IMR-90 (cell line): ENCODE measurements at regions not wholly inside any gene's neighbourhood (a gene's known extent, or its start where the extent isn't known, plus 50 kb on each side); places are given as distances from the start of the nearest gene placed in this dataset.

Source experiments
- ATAC-seq: fragments of 200-7000 bp; cut with Tn5 transposase; 2 replicates; pipeline ENCODE4 v1.9.1; 2020; ENCODE audit warnings: low read depth, mild to moderate bottlenecking, moderate library complexity
- BruUV-seq: library from RNA; stranded (reverse); fragments of 400-500 nt; replicated peaks from 2 replicates; lab custom pipeline; 2021; lab: Mats Ljungman, UMichigan
- CTCF ChIA-PET: fragments of 300-600 bp; formaldehyde crosslinking; extraction: SDS; loops from one replicate; lab custom pipeline; 2021; ENCODE audit warnings: antibody characterized with exemption; lab: Yijun Ruan, JAX
- POLR2A ChIA-PET: fragments of 300-600 bp; sonication (Branson Sonifier 250); formaldehyde crosslinking; loops from one replicate; lab custom pipeline; 2022; ENCODE audit warnings: antibody characterized with exemption; ENCODE audit not compliant: unreplicated experiment; lab: Charles Lee
- DNase-seq: peaks from one replicate; pipeline ENCODE4 v3.0.0; 2013
- H2AFZ ChIP-seq: replicated peaks from 2 replicates; pipeline ENCODE3; 2013; ENCODE audit warnings: low read length, mild to moderate bottlenecking; ENCODE audit not compliant: poor library complexity
- H2AK5ac ChIP-seq: 2 replicates; pipeline ENCODE4 v1.6.1; 2013; ENCODE audit warnings: low read depth, low read length, inconsistent platforms
- H2AK9ac ChIP-seq: replicated peaks from 2 replicates; pipeline ENCODE3; 2013; ENCODE audit warnings: mild to moderate bottlenecking, low read depth, low read length, moderate library complexity; ENCODE audit not compliant: poor library complexity
- H2BK120ac ChIP-seq: 2 replicates; pipeline ENCODE4 v1.6.1; 2013; ENCODE audit warnings: low read depth, low read length, inconsistent platforms
- H2BK15ac ChIP-seq: 3 replicates; pipeline ENCODE4 v1.6.1; 2013; ENCODE audit warnings: low read depth, low read length, inconsistent platforms
- H2BK20ac ChIP-seq: 2 replicates; pipeline ENCODE4 v1.6.1; 2013; ENCODE audit warnings: low read depth, mild to moderate bottlenecking, inconsistent platforms, low read length, moderate library complexity
- H2BK5ac ChIP-seq: 2 replicates; pipeline ENCODE4 v1.6.1; 2013; ENCODE audit warnings: mild to moderate bottlenecking, low read depth, low read length, inconsistent platforms; ENCODE audit not compliant: poor library complexity, severe bottlenecking
- H3K14ac ChIP-seq: replicated peaks from 2 replicates; pipeline ENCODE4 v1.6.1; 2013; ENCODE audit warnings: low read depth, low read length, inconsistent platforms
- H3K18ac ChIP-seq: 2 replicates; pipeline ENCODE4 v1.6.1; 2013; ENCODE audit warnings: low read depth, low read length, control low read depth
- H3K23ac ChIP-seq: 2 replicates; pipeline ENCODE4 v1.6.1; 2013; ENCODE audit warnings: low read depth, low read length, inconsistent platforms
- H3K27ac ChIP-seq: 2 replicates; pipeline ENCODE4 v1.5.1; 2013; ENCODE audit warnings: mild to moderate bottlenecking, control low read depth, low read length; ENCODE audit not compliant: insufficient read depth
- H3K27me3 ChIP-seq: 2 replicates; pipeline ENCODE4 v1.6.1; 2013; ENCODE audit warnings: low read length; ENCODE audit not compliant: control insufficient read depth, insufficient read depth
- H3K36me3 ChIP-seq: 2 replicates; pipeline ENCODE4 v1.6.1; 2013; ENCODE audit warnings: low read length, mixed read lengths; ENCODE audit not compliant: control insufficient read depth, insufficient read depth
- H3K4ac ChIP-seq: 2 replicates; pipeline ENCODE4 v1.6.1; 2013; ENCODE audit warnings: low read depth, low read length, inconsistent platforms
- H3K4me1 ChIP-seq: 2 replicates; pipeline ENCODE4 v1.6.1; 2013; ENCODE audit warnings: low read length, mixed read lengths; ENCODE audit not compliant: control insufficient read depth, insufficient read depth
- H3K4me2 ChIP-seq: 2 replicates; pipeline ENCODE4 v1.6.1; 2013; ENCODE audit warnings: low read depth, mild to moderate bottlenecking, control low read depth, low read length, moderate library complexity
- H3K4me3 ChIP-seq: 2 replicates; pipeline ENCODE4 v1.5.1; 2013; ENCODE audit warnings: low read depth, mild to moderate bottlenecking, control low read depth, low read length, moderate library complexity; ENCODE audit not compliant: insufficient read depth
- H3K56ac ChIP-seq: 2 replicates; pipeline ENCODE4 v1.6.1; 2013; ENCODE audit warnings: low read length, inconsistent platforms; ENCODE audit not compliant: insufficient read depth; ENCODE audit errors: extremely low read depth
- H3K79me1 ChIP-seq, 2 experiments: 2 replicates each; pipeline ENCODE4 v1.6.1; 2013; ENCODE audit warnings: low read length in 2 of 2, inconsistent platforms in 1 of 2, low read depth in 1 of 2
- H3K9ac ChIP-seq: 2 replicates; pipeline ENCODE4 v1.6.1; 2013; ENCODE audit warnings: low read depth, low read length, control low read depth
- H3K9me1 ChIP-seq: 2 replicates; pipeline ENCODE4 v1.6.1; 2013; ENCODE audit warnings: low read length, inconsistent platforms; ENCODE audit not compliant: insufficient read depth
- H3K9me3 ChIP-seq: 2 replicates; pipeline ENCODE4 v1.6.1; 2013; ENCODE audit warnings: low read length; ENCODE audit not compliant: control insufficient read depth, insufficient read depth
- H4K20me1 ChIP-seq: 2 replicates; pipeline ENCODE4 v1.6.1; 2013; ENCODE audit warnings: low read length, inconsistent platforms; ENCODE audit not compliant: insufficient read depth
- H4K5ac ChIP-seq: 2 replicates; pipeline ENCODE4 v1.6.1; 2013; ENCODE audit warnings: mild to moderate bottlenecking, low read depth, low read length, control low read depth
- H4K8ac ChIP-seq, 2 experiments: 2 replicates each; pipeline ENCODE4 v1.6.1; 2013; ENCODE audit warnings: low read depth in 2 of 2, low read length in 2 of 2, control low read depth in 1 of 2, inconsistent platforms in 1 of 2
- H4K91ac ChIP-seq: 2 replicates; pipeline ENCODE4 v1.6.1; 2013; ENCODE audit warnings: low read depth, low read length, inconsistent platforms; ENCODE audit not compliant: insufficient read depth
- BHLHE40 ChIP-seq: fragments of 150-350 bp; IDR thresholded peaks from 2 replicates; pipeline ENCODE4 v1.6.1; 2016; ENCODE audit warnings: mild to moderate bottlenecking, low read depth, low read length
- CEBPB ChIP-seq: IDR thresholded peaks from 2 replicates; pipeline ENCODE4 v1.6.1; 2012; ENCODE audit warnings: low read depth, low read length, improper control_type of control experiment
- CHD1 ChIP-seq: IDR thresholded peaks from 2 replicates; pipeline ENCODE4 v1.6.1; 2012; ENCODE audit warnings: low read depth, low read length, improper control_type of control experiment
- FOS ChIP-seq: fragments of 150-350 bp; IDR thresholded peaks from 2 replicates; pipeline ENCODE4 v1.6.1; 2016; ENCODE audit warnings: low read depth, low read length
- MAFK ChIP-seq: IDR thresholded peaks from 2 replicates; pipeline ENCODE4 v1.6.1; 2012; ENCODE audit warnings: low read depth, low read length, improper control_type of control experiment
- MAZ ChIP-seq: IDR thresholded peaks from 2 replicates; pipeline ENCODE4 v1.6.1; 2012; ENCODE audit warnings: low read depth, mild to moderate bottlenecking, low read length, improper control_type of control experiment, moderate library complexity, borderline replicate concordance
- MXI1 ChIP-seq: IDR thresholded peaks from 2 replicates; pipeline ENCODE4 v1.6.1; 2012; ENCODE audit warnings: low read depth, mild to moderate bottlenecking, low read length, moderate library complexity, borderline replicate concordance
- NFE2L2 ChIP-seq: fragments of 150-350 bp; IDR thresholded peaks from 2 replicates; pipeline ENCODE4 v1.6.1; 2016; ENCODE audit warnings: low read depth, mild to moderate bottlenecking, low read length
- RAD21 ChIP-seq: IDR thresholded peaks from 2 replicates; pipeline ENCODE4 v1.6.1; 2012; ENCODE audit warnings: low read length, improper control_type of control experiment
- RCOR1 ChIP-seq: IDR thresholded peaks from 2 replicates; pipeline ENCODE4 v1.6.1; 2012; ENCODE audit warnings: mild to moderate bottlenecking, low read length, improper control_type of control experiment; ENCODE audit not compliant: insufficient replicate concordance
- SMC3 ChIP-seq: fragments of 150-350 bp; IDR thresholded peaks from 2 replicates; pipeline ENCODE4 v1.6.1; 2016; ENCODE audit warnings: low read depth, mild to moderate bottlenecking, antibody characterized with exemption, low read length, moderate library complexity
- dilution Hi-C: fragments of 300-500 bp; cut with HindIII; formaldehyde crosslinking; loops from one replicate; pipeline ENCODE4 v1.14.3; 2018; ENCODE audit warnings: low sequenced_read_pairs; ENCODE audit not compliant: unreplicated experiment
- in situ Hi-C: fragments of 300-500 bp; cut with MboI; formaldehyde crosslinking; loops from 3 replicates; pipeline ENCODE4 v1.14.3; 2019; ENCODE audit warnings: low sequenced_read_pairs, inconsistent platforms, mixed read lengths
- intact Hi-C: fragments of 100-400 bp; cut with micrococcal nuclease; formaldehyde crosslinking; loops from 2 replicates; pipeline ENCODE4 v1.10.0; 2022
- TF ChIP-seq, protein P1 (sequence below): fragments of 150-350 bp; IDR thresholded peaks from 2 replicates; pipeline ENCODE4 v1.6.1; 2016; ENCODE audit warnings: low read depth, mild to moderate bottlenecking, low read length, moderate library complexity, borderline replicate concordance
- TF ChIP-seq, protein P2 (sequence below): fragments of 150-350 bp; IDR thresholded peaks from 2 replicates; pipeline ENCODE4 v1.6.1; 2017; ENCODE audit warnings: mild to moderate bottlenecking, antibody characterized with exemption, low read length, low read depth
- TF ChIP-seq, protein P3 (sequence below): conservative IDR thresholded peaks from 2 replicates; pipeline ENCODE4 v1.5.1; 2012; ENCODE audit warnings: mild to moderate bottlenecking, low read depth, low read length, improper control_type of control experiment

DNA sequence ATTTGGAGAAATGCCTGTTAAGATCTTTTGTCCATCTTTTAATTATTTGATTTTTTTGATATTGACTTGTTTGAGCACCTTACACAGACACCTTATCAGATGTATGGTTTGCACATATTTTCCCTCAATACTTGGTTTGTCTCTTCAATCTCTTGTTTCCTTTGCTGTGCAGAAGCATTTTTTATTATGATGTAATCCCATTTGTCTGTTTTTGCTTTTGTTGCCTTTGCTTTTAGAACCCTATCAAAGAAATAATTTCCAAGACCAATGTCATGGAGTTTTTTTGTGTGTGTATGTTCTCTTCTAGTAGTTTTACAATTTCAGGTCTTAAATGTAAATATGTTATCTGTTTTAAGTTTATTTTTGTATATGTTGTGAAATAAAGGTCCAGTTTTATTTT is 73.9 kb downstream of the HTR1B start:
- no TSS peak for BruUV-seq
- Histone ChIP-seq H4K5ac (no peak overlapping the region), H2BK15ac (no peak overlapping the region), H4K20me1 (no peaks in the 10 kb centered on the region), H4K91ac (no peak overlapping the region), H4K8ac (no peak overlapping the region), H3K79me1 (no peaks in the 10 kb centered on the region), H3K18ac (no peak overlapping the region), H3K27ac (no peak overlapping the region), H3K27me3 (0 out of 2 replicates have a peak, but pooled peaks cover 1% of the 10 kb centered on the region), H3K23ac (no peak overlapping the region), H2BK120ac (no peak overlapping the region), H3K36me3 (no peaks in the 10 kb centered on the region), H2AK5ac (no peak overlapping the region), H2AFZ (no peak overlapping the region), H3K9ac (no peak overlapping the region), H3K56ac (no peak overlapping the region), H3K4me1 (no peaks in the 10 kb centered on the region), H3K9me3 (no peaks in the 10 kb centered on the region), H2BK5ac (no peak overlapping the region), H3K4ac (no peak overlapping the region), H2BK20ac (no peak overlapping the region), H3K4me3 (no peak overlapping the region), H3K14ac (no peak overlapping the region), H3K9me1 (no peaks in the 10 kb centered on the region), H2AK9ac (no peak overlapping the region), H3K4me2 (no peak overlapping the region)
- in situ Hi-C loops (no loop called here), intact Hi-C loops (no loop called here), dilution Hi-C loops (no loop called here)
- ChIA-PET POLR2A (no interaction called here), CTCF (no interaction called here)
- DNase-seq = no peak
- no peak for ATAC-seq
- no peak for TF ChIP-seq RAD21
- TF ChIP-seq RCOR1 = no peak
- TF ChIP-seq, protein P1, sequence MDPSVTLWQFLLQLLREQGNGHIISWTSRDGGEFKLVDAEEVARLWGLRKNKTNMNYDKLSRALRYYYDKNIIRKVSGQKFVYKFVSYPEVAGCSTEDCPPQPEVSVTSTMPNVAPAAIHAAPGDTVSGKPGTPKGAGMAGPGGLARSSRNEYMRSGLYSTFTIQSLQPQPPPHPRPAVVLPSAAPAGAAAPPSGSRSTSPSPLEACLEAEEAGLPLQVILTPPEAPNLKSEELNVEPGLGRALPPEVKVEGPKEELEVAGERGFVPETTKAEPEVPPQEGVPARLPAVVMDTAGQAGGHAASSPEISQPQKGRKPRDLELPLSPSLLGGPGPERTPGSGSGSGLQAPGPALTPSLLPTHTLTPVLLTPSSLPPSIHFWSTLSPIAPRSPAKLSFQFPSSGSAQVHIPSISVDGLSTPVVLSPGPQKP = no peak
- no peak for TF ChIP-seq FOS
- TF ChIP-seq, protein P2, sequence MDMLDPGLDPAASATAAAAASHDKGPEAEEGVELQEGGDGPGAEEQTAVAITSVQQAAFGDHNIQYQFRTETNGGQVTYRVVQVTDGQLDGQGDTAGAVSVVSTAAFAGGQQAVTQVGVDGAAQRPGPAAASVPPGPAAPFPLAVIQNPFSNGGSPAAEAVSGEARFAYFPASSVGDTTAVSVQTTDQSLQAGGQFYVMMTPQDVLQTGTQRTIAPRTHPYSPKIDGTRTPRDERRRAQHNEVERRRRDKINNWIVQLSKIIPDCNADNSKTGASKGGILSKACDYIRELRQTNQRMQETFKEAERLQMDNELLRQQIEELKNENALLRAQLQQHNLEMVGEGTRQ = no peak
- no peak for TF ChIP-seq SMC3
- no peak for TF ChIP-seq MXI1
- no peak for TF ChIP-seq CEBPB
- no peak for TF ChIP-seq BHLHE40
- TF ChIP-seq CHD1 = no peak
- TF ChIP-seq, protein P3, sequence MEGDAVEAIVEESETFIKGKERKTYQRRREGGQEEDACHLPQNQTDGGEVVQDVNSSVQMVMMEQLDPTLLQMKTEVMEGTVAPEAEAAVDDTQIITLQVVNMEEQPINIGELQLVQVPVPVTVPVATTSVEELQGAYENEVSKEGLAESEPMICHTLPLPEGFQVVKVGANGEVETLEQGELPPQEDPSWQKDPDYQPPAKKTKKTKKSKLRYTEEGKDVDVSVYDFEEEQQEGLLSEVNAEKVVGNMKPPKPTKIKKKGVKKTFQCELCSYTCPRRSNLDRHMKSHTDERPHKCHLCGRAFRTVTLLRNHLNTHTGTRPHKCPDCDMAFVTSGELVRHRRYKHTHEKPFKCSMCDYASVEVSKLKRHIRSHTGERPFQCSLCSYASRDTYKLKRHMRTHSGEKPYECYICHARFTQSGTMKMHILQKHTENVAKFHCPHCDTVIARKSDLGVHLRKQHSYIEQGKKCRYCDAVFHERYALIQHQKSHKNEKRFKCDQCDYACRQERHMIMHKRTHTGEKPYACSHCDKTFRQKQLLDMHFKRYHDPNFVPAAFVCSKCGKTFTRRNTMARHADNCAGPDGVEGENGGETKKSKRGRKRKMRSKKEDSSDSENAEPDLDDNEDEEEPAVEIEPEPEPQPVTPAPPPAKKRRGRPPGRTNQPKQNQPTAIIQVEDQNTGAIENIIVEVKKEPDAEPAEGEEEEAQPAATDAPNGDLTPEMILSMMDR = no peak
- no peak for TF ChIP-seq NFE2L2
- TF ChIP-seq MAZ = no peak
- TF ChIP-seq MAFK = no peak
